Bone marrow (tissue), 2 donors: ENCODE measurements at regions not wholly inside any gene's neighbourhood (a gene's known extent, or its start where the extent isn't known, plus 50 kb on each side); places are given as distances from the start of the nearest gene placed in this dataset.

Source experiments
- DNase-seq, 2 donors: peaks; one replicate each; lab custom pipeline; 2025; lab: John Stamatoyannopoulos, UW

DNA sequence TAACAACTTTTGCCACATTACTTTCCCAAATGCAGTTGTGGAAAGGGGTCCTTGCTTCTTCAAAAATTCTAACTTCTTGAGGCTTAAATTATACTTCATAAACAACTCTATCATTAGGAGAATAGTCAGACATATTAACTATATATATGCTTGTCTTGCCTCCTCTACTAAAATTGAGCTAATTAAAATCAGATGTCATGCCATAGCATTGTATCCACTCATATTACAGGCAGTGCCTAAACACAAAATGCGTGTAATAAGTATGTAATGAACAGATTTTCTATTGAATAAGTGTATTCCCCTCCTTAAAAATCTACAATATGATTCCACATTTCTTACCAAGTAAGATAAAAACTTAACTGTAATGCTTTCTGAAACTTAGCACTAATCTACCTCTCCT lies 204.5 kb downstream of the PLK2 start:
- DNase-seq = no peak

DNA sequence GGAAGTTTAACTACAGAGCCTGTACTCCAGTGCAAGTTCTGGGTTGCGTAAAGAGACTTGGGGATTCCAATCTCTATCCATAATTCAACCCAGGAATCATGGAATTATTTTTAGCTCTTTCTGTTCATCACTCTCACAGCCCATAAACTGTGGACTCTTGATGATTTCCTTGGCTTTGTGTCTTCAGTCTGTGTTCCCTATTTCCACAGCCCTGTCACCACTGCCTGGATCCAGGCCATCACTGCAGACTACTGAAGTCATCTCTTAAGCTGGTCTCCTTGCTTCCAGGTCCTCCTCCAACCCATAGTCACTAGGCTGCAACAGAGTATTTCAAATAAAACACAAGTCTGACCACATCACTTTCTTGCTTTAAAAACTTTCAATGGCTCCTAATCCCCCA lies 211.7 kb downstream of the PLK2 start:
- DNase-seq = no peak

DNA sequence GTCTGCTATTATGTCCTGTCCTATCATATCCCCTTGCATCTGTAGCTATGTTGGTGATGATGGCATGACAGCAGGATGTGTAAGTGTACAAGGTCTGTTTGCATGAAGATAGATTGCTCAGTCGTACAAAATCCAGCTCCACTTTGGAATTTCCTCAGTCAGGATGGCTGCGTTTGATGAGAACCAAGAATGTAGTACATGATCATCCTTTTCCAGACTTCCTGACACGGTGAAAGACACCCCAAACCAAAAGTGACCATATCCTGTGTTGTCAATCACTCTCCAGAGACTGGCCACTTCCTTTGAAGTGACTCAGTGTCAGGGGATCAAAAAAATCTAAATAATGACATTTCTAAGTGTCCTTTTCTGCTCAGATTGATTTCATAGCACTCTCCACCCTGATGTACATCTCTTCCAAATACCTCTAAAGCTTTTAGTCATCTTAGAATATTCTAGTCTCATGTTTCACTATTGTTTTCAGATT lies 213.4 kb downstream of the PLK2 start:
- DNase-seq = no peak

DNA sequence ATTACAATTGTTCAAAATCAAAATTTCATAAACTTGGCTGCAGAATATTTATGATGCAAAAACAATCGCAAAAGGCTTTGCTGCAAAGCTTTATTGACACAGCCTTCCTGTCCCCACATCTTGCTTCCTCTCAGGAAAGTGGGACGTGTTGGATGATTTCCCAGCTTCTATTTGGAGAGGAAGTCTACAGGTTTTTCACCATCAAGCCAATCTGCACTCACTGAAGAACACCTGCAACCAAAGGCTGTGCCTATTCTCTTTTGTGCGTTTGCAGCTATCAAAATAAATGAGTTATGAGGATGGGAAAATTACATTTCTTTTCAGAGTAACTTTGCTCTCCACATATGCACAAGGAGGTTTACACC lies 214.4 kb downstream of the PLK2 start:
- DNase-seq = no peak

- no peak for DNase-seq
Measured at GRCh38 chr5:58244819-58245475, 214.9 kb downstream of the PLK2 start.

DNA sequence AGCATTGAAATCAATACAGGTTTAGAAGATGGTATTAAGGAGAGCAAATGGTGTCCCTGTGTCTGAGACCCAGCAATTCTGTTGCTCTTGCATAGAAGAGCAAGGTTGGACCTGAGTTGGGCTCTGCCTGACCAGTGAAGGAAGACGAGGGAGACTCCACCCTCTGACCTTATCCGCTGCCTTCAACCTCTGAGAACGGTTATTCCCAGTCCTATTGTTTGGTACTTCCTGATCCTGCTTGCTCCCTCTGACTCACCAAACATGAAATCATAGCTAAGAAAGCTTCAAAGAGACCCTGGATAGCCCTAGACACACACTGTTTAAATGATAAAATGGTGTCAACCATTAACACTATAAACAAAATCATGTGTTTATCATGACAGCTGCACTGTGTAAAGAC lies 218.5 kb downstream of the PLK2 start:
- DNase-seq = no peak

DNA sequence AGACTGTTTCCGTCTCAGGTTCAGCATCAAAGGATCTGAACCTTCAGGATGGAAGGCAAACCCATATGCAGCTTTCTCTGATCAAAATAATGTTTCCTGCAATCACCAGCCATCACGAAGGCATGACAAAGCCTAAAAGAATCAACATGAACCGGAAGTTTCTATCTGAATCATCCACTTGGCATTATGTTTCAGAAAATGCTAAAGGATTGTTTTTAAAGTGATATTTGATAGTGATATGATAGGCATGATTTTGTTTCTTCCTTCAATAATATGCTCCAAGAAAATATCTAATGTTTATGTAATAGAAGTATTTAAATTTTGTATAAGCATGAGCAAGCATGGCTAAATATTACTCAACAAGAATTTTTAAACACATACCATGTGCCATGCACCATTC lies 219.6 kb downstream of the PLK2 start:
- no peak for DNase-seq

DNA sequence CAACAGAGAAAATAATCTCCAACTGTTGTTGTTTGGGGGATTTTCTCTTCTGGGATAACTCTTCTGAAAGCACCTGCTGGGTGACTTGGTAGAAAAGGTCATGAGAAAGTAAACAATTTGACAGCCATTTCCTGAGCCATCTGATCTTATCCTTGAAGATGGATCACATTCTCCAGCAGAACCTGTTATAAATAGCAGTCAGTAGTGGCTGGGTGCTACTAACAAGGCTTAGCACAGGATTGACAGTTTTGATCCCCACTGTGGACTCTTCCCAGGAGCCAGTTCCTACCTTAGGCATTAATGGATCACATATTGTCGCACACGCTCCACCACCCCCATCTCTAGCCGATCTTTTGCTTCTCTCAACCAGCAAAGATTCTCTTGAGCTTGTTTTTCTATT lies 220.2 kb downstream of the PLK2 start:
- no peak for DNase-seq

- DNase-seq = no peak
Measured at GRCh38 chr5:58239045-58239444, 220.8 kb downstream of the PLK2 start.

GRCh38 chr5:58236498-58236897 lies 223.4 kb downstream of the PLK2 start:
- DNase-seq = no peak

DNA sequence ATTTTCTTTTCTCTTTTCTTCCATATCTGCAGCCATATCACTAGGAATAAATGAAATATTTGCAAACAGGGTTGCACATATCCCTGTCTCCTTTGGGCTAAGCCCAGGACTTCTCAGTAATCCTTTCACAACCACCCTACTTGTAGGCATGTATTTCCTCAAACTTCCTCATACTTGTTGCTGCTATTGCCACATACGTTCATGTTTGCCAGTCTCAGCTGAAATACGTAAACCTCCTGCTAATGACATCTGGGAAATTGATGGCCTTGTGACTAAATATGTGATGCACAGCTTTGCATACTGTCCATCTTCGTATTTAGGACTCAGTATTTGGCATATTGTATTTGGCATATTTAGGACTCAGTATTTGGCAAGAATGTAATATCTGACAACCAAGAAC lies 224.6 kb downstream of the PLK2 start:
- DNase-seq = no peak

DNA sequence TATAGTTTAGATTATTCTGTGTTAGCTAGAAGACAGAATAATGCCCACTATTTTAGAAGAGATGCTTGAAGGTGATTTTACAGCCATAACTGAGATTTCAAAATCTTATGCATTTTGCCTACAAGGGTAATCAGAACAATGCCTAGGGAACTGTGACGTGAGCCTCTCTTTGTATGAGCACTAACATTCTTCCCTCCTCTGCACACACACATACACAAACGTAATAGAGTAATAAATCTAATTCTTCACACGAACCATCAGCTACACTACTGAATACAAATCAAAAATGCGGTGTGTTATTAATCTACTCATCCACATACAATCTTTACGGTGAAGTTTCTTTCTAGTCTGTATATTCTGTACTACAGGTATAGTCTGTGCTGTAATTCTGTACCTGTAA lies 227.8 kb downstream of the PLK2 start:
- DNase-seq = no peak

DNA sequence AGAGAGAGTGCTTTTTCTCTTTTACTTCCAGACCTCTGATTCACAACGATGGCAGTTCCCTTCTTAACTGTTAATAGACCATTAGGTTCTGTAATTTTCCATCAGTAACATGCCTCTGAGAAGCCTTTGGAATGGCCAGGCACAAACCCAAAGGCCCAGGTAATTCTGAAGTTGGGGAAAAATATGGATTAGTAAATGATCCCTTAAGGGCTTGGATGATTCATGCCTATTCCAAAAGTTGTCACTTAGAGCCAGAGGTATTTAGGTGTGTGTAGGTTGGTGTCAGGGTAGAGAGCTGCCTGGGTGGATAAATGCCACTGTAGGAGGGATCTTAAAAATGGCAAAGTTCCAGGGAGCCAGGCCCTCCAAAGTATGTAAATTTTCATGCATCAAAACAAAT lies 228.8 kb downstream of the PLK2 start:
- no peak for DNase-seq

- DNase-seq = no peak
Measured at GRCh38 chr5:58228896-58229295, 231.0 kb downstream of the PLK2 start.

DNA sequence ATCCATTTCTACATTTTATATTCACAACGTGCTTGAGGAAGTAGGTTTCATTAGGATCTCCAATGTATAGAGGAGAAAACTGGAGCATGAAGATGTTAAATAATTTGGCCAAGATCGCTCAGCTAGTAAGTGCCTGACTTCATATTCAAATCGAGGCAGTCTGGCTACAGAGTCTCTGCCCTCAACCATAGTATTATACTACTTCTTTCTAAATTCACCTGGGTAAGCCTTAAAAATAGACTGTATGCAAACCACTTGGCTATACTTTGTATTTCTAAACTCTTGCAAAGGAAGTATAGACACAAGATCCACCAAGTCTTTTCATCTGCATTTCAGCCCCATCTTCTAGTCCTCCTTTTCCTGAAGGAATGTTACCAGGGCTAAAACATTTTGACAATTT lies 232.0 kb downstream of the PLK2 start:
- DNase-seq = no peak

DNA sequence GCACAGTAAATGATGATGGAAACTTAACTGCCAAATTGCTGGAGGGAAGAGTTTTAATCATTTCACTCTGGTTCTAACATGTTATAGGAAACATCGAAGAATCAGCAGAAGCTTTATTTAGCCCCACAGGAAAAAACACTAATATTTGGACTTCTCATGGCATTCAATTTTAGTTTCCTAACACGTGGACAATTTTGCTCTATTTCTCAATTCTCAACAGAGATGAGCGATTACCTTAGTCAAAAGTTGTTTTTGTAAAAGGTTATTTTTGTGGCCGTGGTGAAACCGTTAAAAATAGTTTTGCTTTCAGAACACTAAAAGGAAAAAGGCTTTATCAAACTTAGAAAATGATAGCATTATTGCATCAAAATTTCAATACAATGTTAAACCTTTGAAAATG lies 235.2 kb downstream of the PLK2 start:
- DNase-seq = no peak

- no peak for DNase-seq
Measured at GRCh38 chr5:58224221-58224620, 235.7 kb downstream of the PLK2 start.

DNA sequence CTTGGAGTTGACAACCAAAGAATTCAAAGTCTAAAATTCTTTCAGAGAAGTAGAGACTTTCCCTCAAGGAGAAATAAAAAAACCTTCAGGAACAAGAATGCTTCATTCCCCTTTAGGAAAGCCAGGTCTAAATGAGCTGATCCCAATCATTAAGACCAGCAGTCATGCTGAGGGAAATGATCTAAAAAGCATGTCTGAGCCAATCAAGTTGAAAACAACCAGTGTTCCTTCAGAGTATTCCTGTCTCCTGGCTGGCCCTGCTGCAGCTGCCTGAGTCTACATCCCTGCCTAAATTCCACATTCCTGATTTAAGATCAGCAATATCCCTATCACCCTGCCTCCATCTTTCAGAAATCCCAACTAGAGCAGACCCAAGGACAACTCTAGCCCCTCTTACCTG lies 244.5 kb downstream of the PLK2 start:
- DNase-seq = no peak

DNA sequence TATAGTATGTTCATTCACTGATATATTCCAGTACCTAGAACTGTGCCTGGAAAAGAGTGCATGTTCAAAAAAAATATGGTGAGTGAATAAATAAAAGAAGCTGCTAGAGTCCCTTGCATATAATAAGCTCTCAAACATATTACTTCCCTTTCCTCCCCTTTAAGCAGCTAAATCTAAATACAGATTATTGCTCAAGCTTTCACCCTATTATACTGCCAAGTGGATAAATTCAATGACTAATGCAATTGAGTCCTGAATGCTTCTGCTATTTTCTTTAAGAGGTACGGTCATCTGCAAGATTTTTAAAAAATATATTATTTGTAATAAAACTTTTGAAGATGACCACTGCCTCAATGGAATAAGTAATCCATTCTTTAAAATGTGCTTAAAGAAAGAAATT lies 248.4 kb downstream of the PLK2 start:
- DNase-seq = no peak

GRCh38 chr5:58208674-58209073 lies 251.2 kb downstream of the PLK2 start:
- DNase-seq = no peak

- no peak for DNase-seq
Measured at GRCh38 chr5:58207076-58207475, 252.8 kb downstream of the PLK2 start.

GRCh38 chr5:58204966-58205365 lies 254.9 kb downstream of the PLK2 start:
- no peak for DNase-seq

- no peak for DNase-seq
Measured at GRCh38 chr5:58202941-58203444, 256.9 kb downstream of the PLK2 start.

GRCh38 chr5:58201922-58202648 lies 257.8 kb downstream of the PLK2 start:
- DNase-seq = no peak
